DMS153 (cell line): ENCODE measurements at regions not wholly inside any gene's neighbourhood (a gene's known extent, or its start where the extent isn't known, plus 50 kb on each side); places are given as distances from the start of the nearest gene placed in this dataset.

Experiments used
- DNase-seq: peaks from one replicate; lab custom pipeline; 2025; lab: John Stamatoyannopoulos, UW

DNA sequence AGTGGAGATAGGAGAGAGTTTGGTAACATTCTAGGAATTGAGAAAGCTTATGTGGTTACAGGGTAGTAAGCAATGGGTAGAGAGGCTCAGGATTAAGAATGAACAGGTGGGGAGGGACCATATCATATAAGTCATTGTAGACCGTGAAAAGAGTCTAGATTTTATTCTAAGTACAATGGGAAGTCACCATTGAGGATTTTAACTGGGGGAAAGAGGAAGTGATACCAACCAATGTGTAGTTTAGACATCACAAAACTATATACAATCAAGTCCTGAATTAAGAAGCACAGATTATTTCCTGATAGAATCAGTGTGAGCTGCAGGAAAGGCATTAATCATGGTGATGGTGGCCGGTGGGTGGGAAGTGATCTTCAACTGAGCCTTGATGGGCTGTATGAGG is 178.3 kb upstream of the ZIC3 start:
- no peak for DNase-seq

DNA sequence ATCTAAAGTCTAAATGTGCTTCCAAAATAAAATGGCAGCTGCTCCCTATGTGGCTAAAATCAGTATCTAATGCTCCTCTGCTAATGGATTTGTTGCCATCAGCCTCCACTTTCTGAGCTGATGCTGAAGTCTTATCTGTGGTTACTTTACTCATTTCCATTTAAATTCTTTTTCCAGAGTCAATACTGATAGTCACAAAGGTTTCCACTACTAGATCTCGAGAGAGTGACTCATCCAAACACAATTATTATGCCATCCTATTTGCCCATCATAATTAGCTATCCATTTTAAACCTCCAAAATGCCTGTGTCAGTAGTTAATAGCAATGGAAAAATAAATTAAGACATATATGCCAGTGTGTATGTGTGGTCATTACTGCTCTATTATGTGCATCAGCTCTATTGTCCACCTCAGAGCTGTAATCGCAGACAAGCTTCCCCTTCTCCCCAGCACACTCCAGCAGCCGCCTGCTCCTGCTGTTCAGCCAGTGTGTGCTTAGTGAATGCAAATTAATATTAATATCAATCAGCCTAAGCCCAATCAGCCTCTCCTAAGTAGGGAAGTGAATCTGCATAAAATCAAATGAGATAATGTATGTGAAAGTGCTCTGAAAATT is 199.8 kb upstream of the ZIC3 start:
- peak; percentile 92 for DNase-seq

- DNase-seq = no peak
Measured at GRCh38 chrX:137363559-137363958, 202.4 kb upstream of the ZIC3 start.

DNA sequence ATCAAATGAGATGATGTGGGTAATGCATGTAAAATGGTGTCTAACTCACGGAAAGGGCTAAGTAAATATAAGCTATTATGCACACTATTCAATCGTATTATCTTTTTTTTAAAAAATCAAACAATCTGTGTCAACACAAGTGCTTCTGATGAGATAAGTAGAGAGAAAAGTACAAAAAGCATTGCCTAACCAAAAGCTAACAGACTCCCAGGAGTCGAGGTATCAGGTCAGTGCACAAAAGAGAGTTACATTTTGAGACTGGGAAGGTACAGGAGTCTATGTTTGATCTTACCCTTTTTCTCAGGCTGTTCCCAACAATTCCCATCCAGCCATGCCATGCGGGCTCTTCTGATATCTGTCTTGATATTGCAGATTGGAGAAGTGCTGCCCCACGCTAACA is 203.3 kb upstream of the ZIC3 start:
- no peak for DNase-seq

GRCh38 chrX:137354851-137355250 is 211.1 kb upstream of the ZIC3 start:
- peak; percentile 20 for DNase-seq

DNA sequence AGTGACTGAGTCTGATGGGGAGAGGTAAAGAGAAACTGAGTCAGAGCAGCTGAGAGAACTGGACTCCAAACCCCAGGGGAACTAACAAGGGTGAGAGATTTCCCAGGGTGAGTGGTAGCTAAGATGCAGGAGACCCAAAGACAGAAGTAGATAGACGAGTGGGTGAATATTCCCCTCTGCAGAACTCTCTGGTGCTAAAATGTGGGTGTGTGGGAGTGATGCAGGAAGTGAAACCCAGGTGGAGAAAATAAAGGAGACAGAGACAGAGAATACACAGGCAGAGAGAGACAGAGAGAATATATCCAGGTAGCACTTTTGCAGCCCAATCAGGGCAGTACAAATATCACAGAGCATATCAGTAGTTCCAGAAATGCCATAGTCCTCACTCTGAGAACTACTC is 212.5 kb upstream of the ZIC3 start:
- no peak for DNase-seq

DNA sequence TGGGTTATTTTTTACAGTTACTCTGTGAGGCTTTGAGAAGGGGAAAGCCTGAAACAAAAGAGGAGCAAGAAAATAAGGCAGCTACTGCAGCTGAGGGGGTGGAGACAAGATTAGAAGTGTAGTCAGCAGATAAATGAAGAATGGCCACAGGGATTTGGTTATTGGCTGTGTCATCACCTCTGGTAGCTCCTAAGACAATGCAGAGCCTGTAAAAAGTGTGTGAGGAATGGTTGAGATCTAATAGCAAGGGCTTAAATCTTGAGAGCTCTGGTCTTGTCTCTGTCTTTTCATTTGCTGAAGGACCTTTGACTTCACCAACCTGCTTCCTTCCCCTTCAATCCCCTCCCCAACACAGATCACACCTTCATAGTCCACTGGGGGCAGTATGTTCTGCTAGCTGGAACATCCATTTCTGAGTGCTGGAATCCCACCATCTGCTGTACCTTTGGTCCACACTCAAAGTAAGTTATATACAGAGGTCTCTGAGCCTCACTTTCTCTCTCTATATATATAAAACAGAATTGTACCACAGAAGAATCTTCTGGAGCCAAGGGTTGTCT is 213.7 kb upstream of the ZIC3 start:
- DNase-seq = no peak

GRCh38 chrX:137342969-137343368 is 223.0 kb upstream of the ZIC3 start:
- DNase-seq = no peak

- no peak for DNase-seq
Measured at GRCh38 chrX:137313627-137314026, 252.3 kb upstream of the ZIC3 start.

- no peak for DNase-seq
Measured at GRCh38 chrX:137305404-137305803, 260.5 kb upstream of the ZIC3 start.

GRCh38 chrX:137297167-137297566 is 263.4 kb upstream of the GPR101 start:
- DNase-seq = no peak

DNA sequence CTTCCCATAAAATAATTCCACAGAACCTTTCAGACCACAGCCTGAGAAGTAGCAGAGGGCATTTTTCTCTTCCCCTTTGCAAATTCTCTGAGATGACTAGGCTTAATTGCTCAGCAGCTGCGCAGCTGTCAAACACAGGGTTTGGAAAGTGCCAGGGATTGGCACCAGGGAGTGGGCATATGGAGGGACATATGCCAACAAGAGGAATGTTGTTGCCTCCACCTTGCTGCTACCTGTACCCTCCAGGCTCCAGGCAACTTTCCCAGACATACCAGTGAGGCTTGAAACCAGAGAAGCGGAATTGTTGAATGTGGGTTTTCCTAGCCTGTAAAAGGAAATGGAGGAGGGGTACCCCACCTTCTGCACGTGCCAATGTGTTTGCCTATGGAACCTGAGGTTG is 256.2 kb upstream of the GPR101 start:
- no peak for DNase-seq

- DNase-seq = no peak
Measured at GRCh38 chrX:137287191-137287590, 253.4 kb upstream of the GPR101 start.

DNA sequence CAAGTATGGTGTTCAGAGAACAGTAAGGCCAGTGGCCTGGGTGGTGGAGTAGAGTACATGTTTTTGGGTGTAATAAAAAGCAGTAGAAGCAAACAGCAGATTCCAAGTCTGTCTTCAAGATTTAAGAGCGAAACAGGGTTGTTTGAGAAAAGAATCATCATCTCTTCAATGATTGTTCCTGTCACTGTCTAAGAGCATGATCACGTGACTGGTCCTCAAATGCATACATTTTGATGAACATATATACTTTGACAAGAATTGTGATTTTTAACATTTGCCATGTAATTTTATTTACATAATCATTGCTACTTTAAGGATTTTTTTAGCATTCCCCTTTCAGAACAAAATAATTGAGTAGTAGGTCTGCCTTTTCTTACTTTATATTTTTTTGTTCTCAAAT is 252.6 kb upstream of the GPR101 start:
- DNase-seq = no peak

- DNase-seq = no peak
Measured at GRCh38 chrX:137278825-137279224, 245.0 kb upstream of the GPR101 start.

- no peak for DNase-seq
Measured at GRCh38 chrX:137263374-137263773, 229.6 kb upstream of the GPR101 start.

- no peak for DNase-seq
Measured at GRCh38 chrX:137245183-137245582, 211.4 kb upstream of the GPR101 start.

GRCh38 chrX:137236837-137237236 is 203.0 kb upstream of the GPR101 start:
- DNase-seq = no peak

DNA sequence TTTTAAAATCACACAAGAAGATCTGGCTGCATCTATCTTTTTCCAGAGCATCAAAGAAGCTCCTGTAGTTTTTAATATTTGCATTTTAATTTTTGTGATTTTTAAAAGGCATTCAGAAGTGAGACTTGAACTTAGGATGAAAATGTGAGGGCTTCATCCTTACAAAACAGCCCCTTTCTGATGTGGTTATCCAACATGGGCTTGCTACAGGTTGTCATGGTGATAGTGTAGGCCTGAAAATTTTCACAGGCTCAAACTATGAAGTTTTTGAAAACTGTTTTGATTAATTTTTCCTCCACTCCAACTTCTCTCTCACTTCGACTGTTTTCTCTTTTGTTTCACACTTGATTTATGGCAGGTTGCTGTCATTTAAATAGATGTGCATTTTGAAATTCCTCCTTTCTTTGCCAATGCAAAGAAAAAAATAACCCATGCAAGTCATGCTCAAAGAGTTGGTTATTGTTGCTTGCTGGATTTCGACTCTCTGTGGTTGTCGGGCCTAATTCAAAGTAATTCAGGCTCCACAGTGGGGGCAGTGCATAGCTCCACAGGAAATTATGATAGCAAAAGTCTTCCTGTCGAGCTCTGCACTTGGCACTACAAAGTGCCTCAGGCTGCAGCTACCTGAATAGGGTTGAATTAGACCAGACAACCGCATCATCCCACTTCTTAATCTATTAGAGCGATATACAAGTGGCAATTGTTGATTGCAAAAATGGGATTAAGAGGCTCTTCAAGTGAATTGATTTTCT is 201.0 kb upstream of the GPR101 start:
- DNase-seq = no peak

DNA sequence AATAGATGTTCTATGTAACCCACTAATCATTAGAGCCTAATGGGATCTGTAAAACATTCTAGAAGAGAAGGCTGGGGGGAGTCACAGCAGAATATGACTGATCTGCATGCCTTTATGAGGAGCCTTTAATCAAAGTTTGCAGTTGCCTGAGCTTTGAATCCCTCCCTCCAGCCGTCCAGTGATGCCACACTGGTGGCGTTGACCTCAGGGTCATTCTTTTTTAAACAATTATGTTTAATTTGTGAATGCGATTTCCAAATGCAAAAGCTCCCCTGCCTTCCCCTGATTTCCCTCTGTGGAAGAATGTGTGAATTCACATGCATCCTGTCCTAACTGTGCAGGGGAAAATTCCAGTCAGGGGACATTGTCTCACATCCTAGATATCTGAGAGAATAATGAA is 199.7 kb upstream of the GPR101 start:
- no peak for DNase-seq

- DNase-seq = no peak
Measured at GRCh38 chrX:137227151-137227550, 193.4 kb upstream of the GPR101 start.

- DNase-seq = no peak
Measured at GRCh38 chrX:137215467-137215866, 181.7 kb upstream of the GPR101 start.

- no peak for DNase-seq
Measured at GRCh38 chrX:137212078-137212632, 178.4 kb upstream of the GPR101 start.
